K562 (cell line): ENCODE measurements at regions not wholly inside any gene's neighbourhood (a gene's known extent, or its start where the extent isn't known, plus 50 kb on each side); places are given as distances from the start of the nearest gene placed in this dataset.

Experiments used
- CBX3 ChIP-seq, 2 experiments: IDR thresholded peaks; 1 replicate in 1 of 2; 2 replicates in 1 of 2; pipeline ENCODE4 v1.6.1; 2012; ENCODE audit warnings: inconsistent platforms in 2 of 2, low read length in 2 of 2, borderline replicate concordance in 1 of 2, control low read depth in 1 of 2
- CBX5 ChIP-seq: IDR thresholded peaks from 2 replicates; pipeline ENCODE4 v1.6.1; 2014; ENCODE audit warnings: low read depth, borderline replicate concordance
- CHD4 ChIP-seq: fragments of 200-600 bp; sonication (generic); IDR thresholded peaks from 3 replicates; pipeline ENCODE4 v1.6.1; 2012; ENCODE audit warnings: low read depth, mild to moderate bottlenecking, mixed read lengths, low read length, inconsistent platforms; ENCODE audit not compliant: insufficient read depth, insufficient replicate concordance, poor library complexity, severe bottlenecking
- CTCF ChIP-seq, 3 experiments: IDR thresholded peaks in 2 of 3; conservative IDR thresholded peaks in 1 of 3; 2 replicates each; pipeline ENCODE4 v1.5.1; 2011 to 2012; ENCODE audit warnings: low read length in 3 of 3, mild to moderate bottlenecking in 3 of 3, control low read depth in 2 of 3, improper control_type of control experiment in 1 of 3, inconsistent platforms in 1 of 3, low read depth in 1 of 3, mixed read lengths in 1 of 3, moderate library complexity in 1 of 3; ENCODE audit not compliant: insufficient read depth in 2 of 3
- EZH2 ChIP-seq: IDR thresholded peaks from 2 replicates; pipeline ENCODE4 v1.6.1; 2012; ENCODE audit warnings: low read depth, mild to moderate bottlenecking, inconsistent platforms, low read length, borderline replicate concordance
- HDAC6 ChIP-seq: IDR thresholded peaks from 2 replicates; pipeline ENCODE4 v1.6.1; 2012; ENCODE audit warnings: low read depth, mild to moderate bottlenecking, control low read depth, inconsistent platforms, low read length, moderate library complexity
- L3MBTL2 ChIP-seq: fragments of 450-650 bp; IDR thresholded peaks from 2 replicates; pipeline ENCODE4 v1.6.1; 2016; ENCODE audit warnings: mild to moderate bottlenecking, moderate library complexity
- NFIC ChIP-seq: fragments of 450-650 bp; IDR thresholded peaks from 2 replicates; pipeline ENCODE4 v1.6.1; 2017; ENCODE audit warnings: mild to moderate bottlenecking, inconsistent platforms
- NR2C1 ChIP-seq, 2 experiments: fragments of 450-650 bp; IDR thresholded peaks; 2 replicates each; pipeline ENCODE4 v1.6.1; 2017; ENCODE audit warnings: mild to moderate bottlenecking in 2 of 2, antibody characterized with exemption in 1 of 2, inconsistent platforms in 1 of 2, missing compliant biosample characterization in 1 of 2, missing genetic modification characterization in 1 of 2
- ZBTB1 ChIP-seq: sonication (generic); formaldehyde crosslinking; IDR thresholded peaks from 2 replicates; pipeline ENCODE4 v1.8.1; 2023; ENCODE audit warnings: missing genetic modification reagents, low read depth, mild to moderate bottlenecking, borderline replicate concordance
- ZC3H11A ChIP-seq: IDR thresholded peaks from 2 replicates; pipeline ENCODE4 v1.6.1; 2012; ENCODE audit warnings: low read depth, low read length, improper control_type of control experiment

- TF ChIP-seq NR2C1 (IDR thresholded peaks at IDR 0.05) = no peak
- no peak for TF ChIP-seq NR2C1 (tag; IDR thresholded peaks at IDR 0.05)
- TF ChIP-seq ZBTB1 (CRISPR knock-in tag) = no peak
- TF ChIP-seq CTCF (IDR thresholded peaks at IDR 0.05 in 2 of 3, conservative IDR thresholded peaks at IDR 0.05 in 1 of 3; ENCODE audit: insufficient read depth in 2 of 3, low read depth in 1 of 3, low read length in 3 of 3) = no peak
- no peak for TF ChIP-seq CHD4
- no peak for TF ChIP-seq EZH2
- TF ChIP-seq HDAC6 = no peak
- no peak for TF ChIP-seq ZC3H11A
- TF ChIP-seq NFIC = no peak
- TF ChIP-seq L3MBTL2 = no peak
- no peak for TF ChIP-seq CBX5
- no peak for TF ChIP-seq CBX3 (IDR thresholded peaks at IDR 0.05; ENCODE audit: borderline replicate concordance in 1 of 2, low read length in 2 of 2)
Measured at GRCh38 chr15:38059665-38060064, 125.2 kb downstream of the TMCO5A start.
